Mesendoderm (in vitro differentiated cells): ENCODE measurements at regions not wholly inside any gene's neighbourhood (a gene's known extent, or its start where the extent isn't known, plus 50 kb on each side); places are given as distances from the start of the nearest gene placed in this dataset.

Experiments used
- DNase-seq: peaks from one replicate; pipeline ENCODE4 v3.0.0; 2013
- H2AK5ac ChIP-seq: 2 replicates; pipeline ENCODE4 v1.6.1; 2013; ENCODE audit warnings: low read length, inconsistent platforms
- H2BK120ac ChIP-seq: 2 replicates; pipeline ENCODE4 v1.6.1; 2013; ENCODE audit warnings: low read depth, mild to moderate bottlenecking, low read length, moderate library complexity, mixed read lengths
- H2BK15ac ChIP-seq: replicated peaks from 2 replicates; pipeline ENCODE4 v1.6.1; 2013; ENCODE audit warnings: low read depth, mild to moderate bottlenecking, moderate library complexity
- H2BK5ac ChIP-seq: 2 replicates; pipeline ENCODE4 v1.6.1; 2013; ENCODE audit warnings: low read length, inconsistent platforms
- H3K18ac ChIP-seq: 2 replicates; pipeline ENCODE4 v1.6.1; 2013; ENCODE audit warnings: mild to moderate bottlenecking, low read length, mixed read lengths
- H3K23ac ChIP-seq: one replicate; pipeline ENCODE4 v1.6.1; 2013; ENCODE audit warnings: low read length
- H3K27ac ChIP-seq: 2 replicates; pipeline ENCODE4 v1.5.1; 2013; ENCODE audit warnings: low read depth, mild to moderate bottlenecking, inconsistent platforms, low read length, moderate library complexity
- H3K27me3 ChIP-seq: 2 replicates; pipeline ENCODE4 v1.6.1; 2013; ENCODE audit warnings: low read length, control low read depth, mild to moderate bottlenecking, inconsistent platforms; ENCODE audit not compliant: insufficient read depth, poor library complexity
- H3K36me3 ChIP-seq: 2 replicates; pipeline ENCODE4 v1.6.1; 2013; ENCODE audit warnings: low read length, inconsistent platforms; ENCODE audit not compliant: control insufficient read depth, insufficient read depth
- H3K4ac ChIP-seq: one replicate; pipeline ENCODE4 v1.6.1; 2013; ENCODE audit warnings: low read depth, mild to moderate bottlenecking, low read length, moderate library complexity
- H3K4me1 ChIP-seq: 2 replicates; pipeline ENCODE4 v1.6.1; 2013; ENCODE audit warnings: low read depth, low read length, inconsistent platforms; ENCODE audit not compliant: control insufficient read depth
- H3K4me2 ChIP-seq: 2 replicates; pipeline ENCODE4 v1.6.1; 2013; ENCODE audit warnings: low read length
- H3K4me3 ChIP-seq: 2 replicates; pipeline ENCODE4 v1.5.1; 2013; ENCODE audit warnings: mild to moderate bottlenecking, low read length
- H3K56ac ChIP-seq: one replicate; pipeline ENCODE4 v1.6.1; 2013; ENCODE audit warnings: low read length
- H3K79me1 ChIP-seq: 2 replicates; pipeline ENCODE4 v1.6.1; 2013; ENCODE audit warnings: low read length, inconsistent platforms
- H3K79me2 ChIP-seq: 2 replicates; pipeline ENCODE4 v1.6.1; 2013; ENCODE audit warnings: mild to moderate bottlenecking, low read length; ENCODE audit not compliant: control insufficient read depth, insufficient read depth
- H3K9ac ChIP-seq: 2 replicates; pipeline ENCODE4 v1.6.1; 2013; ENCODE audit warnings: low read length, inconsistent platforms
- H4K5ac ChIP-seq: one replicate; pipeline ENCODE4 v1.6.1; 2013; ENCODE audit warnings: low read length
- H4K8ac ChIP-seq: one replicate; pipeline ENCODE4 v1.6.1; 2013; ENCODE audit warnings: low read depth, mild to moderate bottlenecking, control low read depth, low read length, moderate library complexity
- WGBS: extraction: QIAGEN DNeasy Blood & Tissue Kit; methylation state at CpG from one replicate; pipeline ENCODE4 v1.1.7; 2013; ENCODE audit warnings: low lambda C conversion rate, missing lambda C conversion rate; ENCODE audit not compliant: insufficient coverage; ENCODE audit errors: extremely low coverage; 5-methylcytosine and 5-hydroxymethylcytosine counted together

- Histone ChIP-seq H2BK15ac (no peak overlapping the region), H2BK120ac (no peak overlapping the region), H2AK5ac (no peak overlapping the region), H2BK5ac (no peak overlapping the region), H3K23ac (no peak overlapping the region), H3K36me3 (no peaks in the 10 kb centered on the region), H3K4me2 (no peak overlapping the region), H3K27ac (no peak overlapping the region), H3K27me3 (no peaks in the 10 kb centered on the region), H3K4ac (no peak overlapping the region), H4K5ac (no peak overlapping the region), H3K18ac (no peak overlapping the region), H3K79me2 (no peaks in the 10 kb centered on the region), H3K79me1 (no peaks in the 10 kb centered on the region), H3K56ac (no peak overlapping the region), H3K9ac (no peak overlapping the region), H4K8ac (no peak overlapping the region), H3K4me1 (no peaks in the 10 kb centered on the region), H3K4me3 (no peak overlapping the region)
- no CpG with 5 or more reads among the region's 3 CpGs for WGBS
- DNase-seq = no peak
These were observed 359.1 kb upstream of the XYLT1 start for GRCh38 chr16:17829811-17830210.

GRCh38 chr16:17828012-17828411 lies 357.3 kb upstream of the XYLT1 start:
- WGBS = no CpG with 5 or more reads among the region's 2 CpGs
- no peak overlapping the region for H2AK5ac ChIP-seq
- no peak for DNase-seq

DNA sequence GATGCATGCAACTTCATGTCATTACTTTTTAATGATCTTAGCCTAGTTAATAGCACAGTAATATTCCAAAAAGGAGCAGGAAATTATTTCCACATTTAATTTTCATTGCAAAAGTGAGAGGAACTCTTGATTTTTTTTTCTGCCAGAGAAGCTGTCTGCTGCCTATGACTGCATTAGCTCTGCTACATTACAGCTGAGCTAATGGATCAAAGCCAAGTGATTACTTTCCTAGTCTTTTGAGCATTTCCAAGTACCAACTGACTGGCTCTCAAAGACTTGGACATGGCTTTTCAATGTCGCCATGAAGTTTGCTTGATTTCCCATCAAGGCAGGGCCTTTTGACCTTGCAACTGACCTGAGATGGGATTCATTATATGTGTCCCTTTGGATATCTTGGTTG lies 356.6 kb upstream of the XYLT1 start:
- no peak for DNase-seq
- H2AK5ac ChIP-seq = no peak overlapping the region
- no peak overlapping the region for H4K8ac ChIP-seq
- H3K23ac ChIP-seq = no peak overlapping the region
- no peak overlapping the region for H4K5ac ChIP-seq
- no peaks in the 10 kb centered on the region for H3K79me2 ChIP-seq
- no peak overlapping the region for H2BK15ac ChIP-seq
- no peak overlapping the region for H3K4ac ChIP-seq
- no peaks in the 10 kb centered on the region for H3K4me1 ChIP-seq
- H3K4me2 ChIP-seq = no peak overlapping the region
- no peak overlapping the region for H2BK5ac ChIP-seq
- no peaks in the 10 kb centered on the region for H3K36me3 ChIP-seq
- no peak overlapping the region for H3K27ac ChIP-seq
- WGBS = no CpG with 5 or more reads among the region's 1 CpG
- no peak overlapping the region for H3K56ac ChIP-seq
- H3K9ac ChIP-seq = no peak overlapping the region
- H3K79me1 ChIP-seq = no peaks in the 10 kb centered on the region
- H2BK120ac ChIP-seq = no peak overlapping the region
- no peaks in the 10 kb centered on the region for H3K27me3 ChIP-seq
- H3K4me3 ChIP-seq = no peak overlapping the region
- H3K18ac ChIP-seq = no peak overlapping the region

More at GRCh38 chr16:17828012-17828411, 357.3 kb upstream of the XYLT1 start:
- Histone ChIP-seq H3K18ac (no peak overlapping the region), H3K9ac (no peak overlapping the region), H3K4me2 (no peak overlapping the region), H2BK15ac (no peak overlapping the region), H3K27me3 (no peaks in the 10 kb centered on the region), H4K5ac (no peak overlapping the region), H2BK120ac (no peak overlapping the region), H3K4ac (no peak overlapping the region), H4K8ac (no peak overlapping the region), H3K36me3 (no peaks in the 10 kb centered on the region), H2BK5ac (no peak overlapping the region), H3K56ac (no peak overlapping the region), H3K23ac (no peak overlapping the region), H3K27ac (no peak overlapping the region), H3K4me1 (no peaks in the 10 kb centered on the region), H3K79me2 (no peaks in the 10 kb centered on the region), H3K79me1 (no peaks in the 10 kb centered on the region), H3K4me3 (no peak overlapping the region)

DNA sequence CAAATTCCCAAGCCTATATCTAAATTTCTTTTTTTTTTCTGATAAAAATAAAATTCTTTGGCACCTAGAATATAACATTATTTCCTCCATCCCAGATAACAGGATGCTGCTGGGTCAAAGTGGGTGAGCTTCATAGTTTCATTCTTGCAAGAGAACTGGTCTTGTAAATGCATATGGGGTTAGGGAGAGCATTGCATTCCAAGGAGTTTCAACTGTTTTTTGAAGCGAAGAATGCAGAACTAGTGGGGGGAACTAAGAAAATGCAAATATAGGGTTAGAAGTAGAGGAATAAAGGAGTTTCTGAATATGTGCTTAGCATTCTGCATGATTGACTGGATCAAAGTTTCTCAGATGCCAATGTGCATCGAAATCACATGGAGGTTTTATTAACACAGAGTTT lies 347.2 kb upstream of the XYLT1 start:
- no peak overlapping the region for H3K4me3 ChIP-seq
- H4K5ac ChIP-seq = no peak overlapping the region
- H2AK5ac ChIP-seq = no peak overlapping the region
- H3K36me3 ChIP-seq = no peaks in the 10 kb centered on the region
- H3K56ac ChIP-seq = no peak overlapping the region
- no peaks in the 10 kb centered on the region for H3K79me2 ChIP-seq
- H3K23ac ChIP-seq = no peak overlapping the region
- H3K4ac ChIP-seq = no peak overlapping the region
- DNase-seq = no peak
- H2BK120ac ChIP-seq = no peak overlapping the region
- no peak overlapping the region for H3K27ac ChIP-seq
- H3K4me2 ChIP-seq = no peak overlapping the region
- no peak overlapping the region for H2BK5ac ChIP-seq
- no peaks in the 10 kb centered on the region for H3K27me3 ChIP-seq
- H4K8ac ChIP-seq = no peak overlapping the region
- H3K79me1 ChIP-seq = no peaks in the 10 kb centered on the region
- no peak overlapping the region for H3K9ac ChIP-seq
- H3K4me1 ChIP-seq = no peaks in the 10 kb centered on the region
- WGBS = no CpG with 5 or more reads among the region's 2 CpGs
- H2BK15ac ChIP-seq = no peak overlapping the region
- no peak overlapping the region for H3K18ac ChIP-seq

DNA sequence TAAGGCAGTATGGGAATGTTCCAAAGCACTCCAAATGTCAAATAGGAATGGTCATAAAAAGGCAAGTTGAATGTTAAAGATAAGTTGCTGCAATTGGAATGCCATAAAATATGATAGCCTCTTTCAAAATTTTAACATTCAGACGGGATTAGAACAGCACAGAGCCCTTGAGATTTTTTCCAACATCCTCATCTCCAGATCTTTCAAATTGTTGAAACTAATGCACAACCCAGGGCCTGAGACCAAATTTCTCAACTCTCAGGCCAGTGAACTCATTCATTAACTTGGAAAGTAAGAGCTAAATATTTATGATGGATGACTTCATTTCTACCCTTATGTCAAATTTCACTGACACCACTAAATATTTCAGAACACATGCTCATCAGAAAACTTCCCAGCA lies 346.5 kb upstream of the XYLT1 start:
- Histone ChIP-seq H4K8ac (no peak overlapping the region), H3K4me3 (no peak overlapping the region), H3K36me3 (no peaks in the 10 kb centered on the region), H3K9ac (no peak overlapping the region), H3K27ac (no peak overlapping the region), H2BK120ac (no peak overlapping the region), H3K23ac (no peak overlapping the region), H3K18ac (no peak overlapping the region), H3K79me1 (no peaks in the 10 kb centered on the region), H3K27me3 (no peaks in the 10 kb centered on the region), H3K79me2 (no peaks in the 10 kb centered on the region), H3K4me1 (no peaks in the 10 kb centered on the region), H2AK5ac (no peak overlapping the region), H2BK15ac (no peak overlapping the region), H3K4ac (no peak overlapping the region), H3K56ac (no peak overlapping the region), H4K5ac (no peak overlapping the region), H3K4me2 (no peak overlapping the region), H2BK5ac (no peak overlapping the region)
- WGBS = no CpG with 5 or more reads among the region's 1 CpG
- DNase-seq = no peak

GRCh38 chr16:17812771-17813170 lies 342.0 kb upstream of the XYLT1 start:
- no peaks in the 10 kb centered on the region for H3K36me3 ChIP-seq

More at GRCh38 chr16:17812771-17813170, 342.0 kb upstream of the XYLT1 start:
- no peaks in the 10 kb centered on the region for H3K79me2 ChIP-seq
- H3K9ac ChIP-seq = no peak overlapping the region
- H3K56ac ChIP-seq = no peak overlapping the region
- no peak overlapping the region for H3K4me3 ChIP-seq
- no peaks in the 10 kb centered on the region for H3K79me1 ChIP-seq
- no peak overlapping the region for H2BK15ac ChIP-seq
- H4K5ac ChIP-seq = no peak overlapping the region
- no peak overlapping the region for H2AK5ac ChIP-seq
- DNase-seq = no peak
- H2BK5ac ChIP-seq = no peak overlapping the region
- no peak overlapping the region for H2BK120ac ChIP-seq
- no peak overlapping the region for H3K27ac ChIP-seq
- no peak overlapping the region for H3K18ac ChIP-seq
- no peaks in the 10 kb centered on the region for H3K27me3 ChIP-seq
- no peaks in the 10 kb centered on the region for H3K4me1 ChIP-seq
- no CpG with 5 or more reads among the region's 1 CpG for WGBS
- no peak overlapping the region for H3K4ac ChIP-seq
- H4K8ac ChIP-seq = no peak overlapping the region
- no peak overlapping the region for H3K4me2 ChIP-seq
- no peak overlapping the region for H3K23ac ChIP-seq
